Ovary (tissue), 3 donors: ENCODE measurements at regions not wholly inside any gene's neighbourhood (a gene's known extent, or its start where the extent isn't known, plus 50 kb on each side); places are given as distances from the start of the nearest gene placed in this dataset.

Source experiments
- POLR2A ChIP-seq: fragments of 450-650 bp; IDR thresholded peaks from one replicate; pipeline ENCODE4 v1.6.1; 2017; ENCODE audit warnings: antibody characterized with exemption, mild to moderate bottlenecking, moderate library complexity
- TF ChIP-seq, protein P1 (sequence below), 3 donors: fragments of 450-650 bp in 2 of 3; fragments of 200-600 bp in 1 of 3; IDR thresholded peaks; one replicate each; pipeline versions ENCODE4 v1.5.1 to v1.8.0; 2016 to 2022; ENCODE audit warnings: antibody characterized with exemption in 3 of 3, mild to moderate bottlenecking in 1 of 3
- donor health status: DM: no; HTN: no; CAD: no.

DNA sequence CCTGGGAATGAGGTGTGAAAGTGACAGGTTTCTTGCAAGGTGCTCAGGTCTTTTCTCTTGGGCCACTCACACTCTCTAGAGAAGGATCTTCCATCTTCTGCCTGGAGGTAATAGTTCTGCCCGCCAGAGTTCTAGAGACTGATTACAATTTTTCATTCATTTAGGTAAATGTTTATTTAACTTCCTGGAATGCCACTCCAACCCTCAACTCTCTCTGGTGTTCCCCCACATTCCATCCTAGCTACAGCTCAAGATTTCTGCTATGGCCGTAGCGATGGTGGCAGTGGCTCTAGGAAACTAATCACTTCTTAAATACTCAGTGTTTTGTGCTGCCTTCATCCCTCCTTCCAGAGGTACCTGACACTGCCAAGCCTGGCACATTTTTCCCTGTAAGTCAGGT lies 174.6 kb downstream of the WDR11 start:
- TF ChIP-seq, protein P1, sequence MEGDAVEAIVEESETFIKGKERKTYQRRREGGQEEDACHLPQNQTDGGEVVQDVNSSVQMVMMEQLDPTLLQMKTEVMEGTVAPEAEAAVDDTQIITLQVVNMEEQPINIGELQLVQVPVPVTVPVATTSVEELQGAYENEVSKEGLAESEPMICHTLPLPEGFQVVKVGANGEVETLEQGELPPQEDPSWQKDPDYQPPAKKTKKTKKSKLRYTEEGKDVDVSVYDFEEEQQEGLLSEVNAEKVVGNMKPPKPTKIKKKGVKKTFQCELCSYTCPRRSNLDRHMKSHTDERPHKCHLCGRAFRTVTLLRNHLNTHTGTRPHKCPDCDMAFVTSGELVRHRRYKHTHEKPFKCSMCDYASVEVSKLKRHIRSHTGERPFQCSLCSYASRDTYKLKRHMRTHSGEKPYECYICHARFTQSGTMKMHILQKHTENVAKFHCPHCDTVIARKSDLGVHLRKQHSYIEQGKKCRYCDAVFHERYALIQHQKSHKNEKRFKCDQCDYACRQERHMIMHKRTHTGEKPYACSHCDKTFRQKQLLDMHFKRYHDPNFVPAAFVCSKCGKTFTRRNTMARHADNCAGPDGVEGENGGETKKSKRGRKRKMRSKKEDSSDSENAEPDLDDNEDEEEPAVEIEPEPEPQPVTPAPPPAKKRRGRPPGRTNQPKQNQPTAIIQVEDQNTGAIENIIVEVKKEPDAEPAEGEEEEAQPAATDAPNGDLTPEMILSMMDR (IDR thresholded peaks at IDR 0.05), result no peak
- no peak for TF ChIP-seq POLR2A
